ENCODE measurements at regions not wholly inside any gene's neighbourhood (a gene's known extent, or its start where the extent isn't known, plus 50 kb on each side); places are given as distances from the start of the nearest gene placed in this dataset.

DNA sequence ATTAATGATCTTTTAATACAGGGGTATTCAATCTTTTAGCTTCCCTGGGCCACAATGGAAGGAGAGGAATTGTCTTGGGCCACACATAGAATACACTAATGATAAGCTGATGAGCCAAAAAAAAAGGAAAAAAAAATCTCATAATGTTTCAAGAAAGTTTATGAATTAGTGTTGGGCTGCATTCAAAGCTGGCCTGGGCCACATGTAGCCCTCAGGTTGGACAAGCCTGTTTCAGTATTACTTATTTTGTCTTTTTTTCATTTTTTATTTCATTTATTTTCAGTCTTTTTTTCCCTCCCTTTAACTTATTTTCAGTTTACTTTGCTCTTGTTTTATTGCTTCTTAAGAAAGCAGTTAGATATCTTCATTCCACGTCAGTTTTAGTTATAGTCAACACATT, 2171.8 kb upstream of the DEFB115 start:
- TF ChIP-seq, protein P1, sequence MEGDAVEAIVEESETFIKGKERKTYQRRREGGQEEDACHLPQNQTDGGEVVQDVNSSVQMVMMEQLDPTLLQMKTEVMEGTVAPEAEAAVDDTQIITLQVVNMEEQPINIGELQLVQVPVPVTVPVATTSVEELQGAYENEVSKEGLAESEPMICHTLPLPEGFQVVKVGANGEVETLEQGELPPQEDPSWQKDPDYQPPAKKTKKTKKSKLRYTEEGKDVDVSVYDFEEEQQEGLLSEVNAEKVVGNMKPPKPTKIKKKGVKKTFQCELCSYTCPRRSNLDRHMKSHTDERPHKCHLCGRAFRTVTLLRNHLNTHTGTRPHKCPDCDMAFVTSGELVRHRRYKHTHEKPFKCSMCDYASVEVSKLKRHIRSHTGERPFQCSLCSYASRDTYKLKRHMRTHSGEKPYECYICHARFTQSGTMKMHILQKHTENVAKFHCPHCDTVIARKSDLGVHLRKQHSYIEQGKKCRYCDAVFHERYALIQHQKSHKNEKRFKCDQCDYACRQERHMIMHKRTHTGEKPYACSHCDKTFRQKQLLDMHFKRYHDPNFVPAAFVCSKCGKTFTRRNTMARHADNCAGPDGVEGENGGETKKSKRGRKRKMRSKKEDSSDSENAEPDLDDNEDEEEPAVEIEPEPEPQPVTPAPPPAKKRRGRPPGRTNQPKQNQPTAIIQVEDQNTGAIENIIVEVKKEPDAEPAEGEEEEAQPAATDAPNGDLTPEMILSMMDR (IDR thresholded peaks at IDR 0.05): no peak
- no peak for TF ChIP-seq JUN (IDR thresholded peaks at IDR 0.05)
